GM12892 (cell line): ENCODE measurements at regions not wholly inside any gene's neighbourhood (a gene's known extent, or its start where the extent isn't known, plus 50 kb on each side); places are given as distances from the start of the nearest gene placed in this dataset.

ENCODE experiments used
- POLR2A ChIP-seq: IDR thresholded peaks from 2 replicates; pipeline ENCODE4 v1.6.1; 2011; ENCODE audit warnings: low read depth, low read length, control low read depth
- POLR2AphosphoS5 ChIP-seq: IDR thresholded peaks from 2 replicates; pipeline ENCODE4 v1.6.1; 2011; ENCODE audit warnings: low read depth, low read length, control low read depth
- TAF1 ChIP-seq: IDR thresholded peaks from 2 replicates; pipeline ENCODE4 v1.6.1; 2011; ENCODE audit warnings: low read depth, mild to moderate bottlenecking, control low read depth, low read length, borderline replicate concordance

DNA sequence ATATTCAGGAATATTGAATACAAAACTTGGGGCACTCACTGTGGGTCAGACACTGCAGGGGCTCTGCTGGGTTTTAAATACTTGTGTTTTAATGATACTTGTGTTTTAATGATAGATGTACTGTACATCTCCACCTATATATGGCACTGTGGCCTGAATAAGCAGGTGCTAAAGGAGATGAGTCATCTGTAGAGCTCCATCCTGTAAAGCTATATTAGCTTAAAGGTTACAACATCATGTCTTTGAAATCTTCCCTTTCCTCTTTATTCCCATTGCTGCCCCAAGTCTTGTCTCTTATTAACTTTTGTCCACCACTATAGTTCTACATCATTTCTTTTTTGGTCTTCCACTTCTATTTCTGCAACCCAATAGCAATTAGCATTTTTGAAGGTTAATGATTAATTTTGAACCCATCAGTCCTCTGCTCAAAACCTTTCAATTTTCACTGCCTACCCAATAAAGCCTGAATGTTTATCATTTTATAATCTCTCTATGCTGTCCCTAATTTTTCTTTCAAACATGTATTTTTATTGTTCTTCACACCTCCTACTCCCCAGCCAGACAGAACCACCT is 113.3 kb upstream of the PTGFR start:
- no peak for TF ChIP-seq POLR2A
- no peak for TF ChIP-seq POLR2AphosphoS5
- TF ChIP-seq TAF1 = no peak
